Mucosa of descending colon (tissue), 3 donors: ENCODE measurements at regions not wholly inside any gene's neighbourhood (a gene's known extent, or its start where the extent isn't known, plus 50 kb on each side); places are given as distances from the start of the nearest gene placed in this dataset.

Experiments used
- ATAC-seq: fragments of 200-7000 bp; cut with Tn5 transposase; one replicate; pipeline ENCODE4 v1.9.1; 2020; ENCODE audit warnings: mild to moderate bottlenecking, moderate library complexity
- DNase-seq, 3 donors: peaks; one replicate each; pipeline ENCODE4 v3.0.0-alpha.2; 2020
- H3K36me3 ChIP-seq: fragments of 200-600 bp; one replicate; pipeline ENCODE4 v1.8.0; 2021; ENCODE audit warnings: low read depth, mild to moderate bottlenecking
- H3K4me1 ChIP-seq: fragments of 200-600 bp; one replicate; pipeline ENCODE4 v1.8.0; 2021; ENCODE audit warnings: low read depth, mild to moderate bottlenecking
- H3K4me3 ChIP-seq: fragments of 200-600 bp; one replicate; pipeline ENCODE4 v1.8.0; 2021; ENCODE audit warnings: mild to moderate bottlenecking
- H3K9me3 ChIP-seq: fragments of 200-600 bp; one replicate; pipeline ENCODE4 v1.8.0; 2021; ENCODE audit warnings: mild to moderate bottlenecking
- CTCF ChIP-seq: fragments of 200-600 bp; IDR thresholded peaks from one replicate; pipeline ENCODE4 v1.8.0; 2022; ENCODE audit warnings: antibody characterized with exemption, mild to moderate bottlenecking
- intact Hi-C, 2 donors: fragments of 100-400 bp; cut with DNase I in 1 of 2; cut with micrococcal nuclease in 1 of 2; formaldehyde crosslinking; loops; one replicate each; pipeline versions ENCODE4 v1.11.0 to v1.11.1; 2022; cut with DNase I, micrococcal nuclease
- donor health status: DM: no; HTN: no; CAD: no; lungs with moderate emphysema.
- donor health status: DM: no; HTN: no; CAD: no.
- donor health status: DM: no; HTN: yes; CAD: no.

GRCh38 chr2:235394278-235394828 lies 99.5 kb upstream of the AGAP1 start:
- no peak for ATAC-seq
- no peak for TF ChIP-seq CTCF

GRCh38 chr2:235396071-235396846 lies 97.6 kb upstream of the AGAP1 start:
- Histone ChIP-seq H3K4me3 (no peak overlapping the region), H3K36me3 (no peaks in the 10 kb centered on the region), H3K4me1 (no peaks in the 10 kb centered on the region), H3K9me3 (peaks cover 2% of the 10 kb centered on the region)
- ATAC-seq (no peak), DNase-seq (no peak)
- no peak for TF ChIP-seq CTCF
- intact Hi-C loops: no loop called here

More at GRCh38 chr2:235394278-235394828, 99.5 kb upstream of the AGAP1 start:
- no peak for DNase-seq
- no peak overlapping the region for H3K4me3 ChIP-seq
- H3K9me3 ChIP-seq: no peaks in the 10 kb centered on the region
- intact Hi-C loops: no loop called here
- H3K36me3 ChIP-seq: no peaks in the 10 kb centered on the region
- H3K4me1 ChIP-seq: no peaks in the 10 kb centered on the region

- intact Hi-C loops: no loop called here
- H3K9me3 ChIP-seq: peaks cover 2% of the 10 kb centered on the region
- H3K4me3 ChIP-seq: no peak overlapping the region
- no peaks in the 10 kb centered on the region for H3K36me3 ChIP-seq
- no peaks in the 10 kb centered on the region for H3K4me1 ChIP-seq
- TF ChIP-seq CTCF: no peak
- ATAC-seq (no peak), DNase-seq (no peak)
Measured at GRCh38 chr2:235398321-235398720, 95.5 kb upstream of the AGAP1 start.

GRCh38 chr2:235399895-235400294 lies 93.9 kb upstream of the AGAP1 start:
- peaks cover 2% of the 10 kb centered on the region for H3K9me3 ChIP-seq

GRCh38 chr2:235402422-235402821 lies 91.4 kb upstream of the AGAP1 start:
- intact Hi-C loops: no loop called here
- Histone ChIP-seq H3K4me1 (no peaks in the 10 kb centered on the region), H3K9me3 (peaks cover 2% of the 10 kb centered on the region), H3K36me3 (no peaks in the 10 kb centered on the region), H3K4me3 (no peak overlapping the region)
- TF ChIP-seq CTCF: no peak
- DNase-seq (no peak), ATAC-seq (no peak)

More at GRCh38 chr2:235399895-235400294, 93.9 kb upstream of the AGAP1 start:
- H3K4me1 ChIP-seq: no peaks in the 10 kb centered on the region
- no peak for TF ChIP-seq CTCF
- H3K36me3 ChIP-seq: no peaks in the 10 kb centered on the region
- no peak for DNase-seq
- intact Hi-C loops: no loop called here
- H3K4me3 ChIP-seq: no peak overlapping the region
- ATAC-seq: no peak
